Activated CD4-positive, alpha-beta T cell treated with anti-CD3 and anti-CD28 coated beads, Interleukin-2, amount 10 ng/mL, durations not matched to agents 7 days and 5 days (primary cell): ENCODE measurements at regions not wholly inside any gene's neighbourhood (a gene's known extent, or its start where the extent isn't known, plus 50 kb on each side); places are given as distances from the start of the nearest gene placed in this dataset.

Source experiments
- CTCF ChIA-PET: fragments of 350-600 bp; sonication (Branson Sonifier 250); formaldehyde crosslinking; loops from one replicate; lab custom pipeline; 2021; ENCODE audit warnings: antibody characterized with exemption; lab: Charles Lee
- POLR2A ChIA-PET: fragments of 350-600 bp; sonication (Branson Sonifier 250); formaldehyde crosslinking; loops from one replicate; lab custom pipeline; 2021; ENCODE audit warnings: antibody characterized with exemption; lab: Charles Lee
- DNase-seq: peaks from one replicate; pipeline ENCODE4 v3.0.0-alpha.2; 2020
- H3K27ac Mint-ChIP-seq: one replicate; pipeline ENCODE4 v1.8.0; 2021; ENCODE audit warnings: mild to moderate bottlenecking, moderate library complexity, mixed read lengths
- H3K27me3 Mint-ChIP-seq: one replicate; pipeline ENCODE4 v1.8.0; 2021; ENCODE audit warnings: mixed read lengths
- H3K36me3 Mint-ChIP-seq: one replicate; pipeline ENCODE4 v1.8.0; 2021; ENCODE audit warnings: low read depth, mixed read lengths
- H3K4me1 Mint-ChIP-seq: one replicate; pipeline ENCODE4 v1.8.0; 2021; ENCODE audit warnings: mixed read lengths
- H3K4me3 Mint-ChIP-seq: one replicate; pipeline ENCODE4 v1.8.0; 2021; ENCODE audit warnings: mild to moderate bottlenecking, moderate library complexity, mixed read lengths
- H3K9me3 Mint-ChIP-seq: one replicate; pipeline ENCODE4 v1.8.0; 2021; ENCODE audit warnings: mixed read lengths

GRCh38 chr16:85205747-85206471 lies 93.6 kb upstream of the CIBAR2 start:
- Mint-ChIP-seq H3K9me3 (no peaks in the 10 kb centered on the region), H3K36me3 (no peaks in the 10 kb centered on the region), H3K4me1 (no peaks in the 10 kb centered on the region), H3K4me3 (no peak overlapping the region), H3K27me3 (no peaks in the 10 kb centered on the region), H3K27ac (no peak overlapping the region)
- CTCF ChIA-PET, result no interaction called here
- POLR2A ChIA-PET, result no interaction called here
- DNase-seq, result no peak

GRCh38 chr16:85206472-85207356 lies 94.4 kb upstream of the CIBAR2 start:
- H3K4me1 Mint-ChIP-seq, result no peaks in the 10 kb centered on the region
- H3K27ac Mint-ChIP-seq, result no peak overlapping the region
- DNase-seq, result no peak
- no peaks in the 10 kb centered on the region for H3K27me3 Mint-ChIP-seq
- H3K9me3 Mint-ChIP-seq, result no peaks in the 10 kb centered on the region
- ChIA-PET POLR2A (no interaction called here), CTCF (no interaction called here)
- no peaks in the 10 kb centered on the region for H3K36me3 Mint-ChIP-seq
- no peak overlapping the region for H3K4me3 Mint-ChIP-seq

DNA sequence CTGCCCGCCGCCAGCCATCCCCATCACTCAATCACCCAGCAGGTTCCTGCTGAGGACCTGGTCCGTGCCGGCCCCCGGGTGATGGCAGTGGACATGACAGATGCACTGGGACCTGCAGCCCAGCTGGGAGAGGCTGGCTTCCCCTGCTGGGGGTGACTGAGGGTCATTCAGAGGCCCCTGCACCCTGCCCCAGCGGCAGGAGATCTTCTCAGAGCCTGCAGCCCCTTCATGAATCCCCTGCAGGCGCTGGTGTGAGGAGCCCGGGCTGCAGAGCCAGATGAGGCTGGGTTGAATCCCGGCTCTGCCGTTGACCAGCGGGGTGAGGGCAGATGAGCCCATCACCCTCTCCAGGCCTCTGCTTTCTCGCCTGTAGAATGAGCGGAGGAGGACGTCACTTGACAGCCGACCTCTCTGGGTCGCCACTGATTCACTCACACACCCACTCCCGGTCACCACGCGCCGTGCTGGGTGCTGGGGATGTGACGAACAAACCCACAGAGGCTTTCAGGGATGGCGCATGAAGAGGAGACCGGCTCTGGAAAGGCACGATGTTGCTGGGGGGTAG lies 95.2 kb upstream of the CIBAR2 start:
- H3K4me3 Mint-ChIP-seq, result no peak overlapping the region
- H3K27ac Mint-ChIP-seq, result no peak overlapping the region
- no peaks in the 10 kb centered on the region for H3K4me1 Mint-ChIP-seq
- no peaks in the 10 kb centered on the region for H3K9me3 Mint-ChIP-seq
- no peaks in the 10 kb centered on the region for H3K27me3 Mint-ChIP-seq
- ChIA-PET CTCF (no interaction called here), POLR2A (no interaction called here)
- no peaks in the 10 kb centered on the region for H3K36me3 Mint-ChIP-seq
- no peak for DNase-seq

DNA sequence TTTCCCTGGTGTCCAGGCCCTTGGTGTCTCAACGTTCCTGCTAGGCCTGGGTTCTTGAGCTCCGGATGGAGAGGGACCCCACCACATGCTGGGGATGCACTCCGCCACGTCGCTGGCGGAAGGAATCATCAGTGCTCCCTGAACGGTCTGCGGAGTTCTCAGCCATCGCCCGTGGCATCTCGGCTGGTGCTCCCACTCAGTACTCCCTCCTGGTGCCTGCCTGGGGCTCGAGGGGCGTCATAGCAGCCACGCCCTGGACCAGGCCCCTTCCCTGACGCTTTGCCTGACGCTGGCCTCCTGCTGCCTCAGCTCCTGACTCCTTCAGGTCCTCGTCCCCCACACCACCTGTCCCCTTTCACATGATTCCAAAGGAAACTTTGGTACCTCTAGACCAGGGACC lies 95.9 kb upstream of the CIBAR2 start:
- Mint-ChIP-seq H3K27ac (no peak overlapping the region), H3K36me3 (no peaks in the 10 kb centered on the region), H3K4me1 (no peaks in the 10 kb centered on the region), H3K9me3 (no peaks in the 10 kb centered on the region), H3K27me3 (no peaks in the 10 kb centered on the region), H3K4me3 (no peak overlapping the region)
- ChIA-PET POLR2A (no interaction called here), CTCF (no interaction called here)
- DNase-seq, result no peak

- Mint-ChIP-seq H3K27me3 (no peaks in the 10 kb centered on the region), H3K4me1 (no peaks in the 10 kb centered on the region), H3K27ac (no peak overlapping the region), H3K9me3 (no peaks in the 10 kb centered on the region), H3K36me3 (no peaks in the 10 kb centered on the region), H3K4me3 (no peak overlapping the region)
- CTCF ChIA-PET, result no interaction called here
- DNase-seq, result no peak
- POLR2A ChIA-PET, result no interaction called here
Measured at GRCh38 chr16:85208643-85209520, 96.6 kb upstream of the CIBAR2 start.

GRCh38 chr16:85209526-85210121 lies 97.4 kb upstream of the CIBAR2 start:
- POLR2A ChIA-PET, result no interaction called here
- Mint-ChIP-seq H3K4me3 (no peak overlapping the region), H3K9me3 (no peaks in the 10 kb centered on the region), H3K27me3 (no peaks in the 10 kb centered on the region), H3K36me3 (no peaks in the 10 kb centered on the region), H3K4me1 (no peaks in the 10 kb centered on the region), H3K27ac (no peak overlapping the region)
- CTCF ChIA-PET, result no interaction called here
- no peak for DNase-seq

- no peaks in the 10 kb centered on the region for H3K36me3 Mint-ChIP-seq
- DNase-seq, result no peak
- no peaks in the 10 kb centered on the region for H3K27me3 Mint-ChIP-seq
- CTCF ChIA-PET, result interaction anchor here (0.6 to 0.7 kb wide), 2 partner anchors 778 to 1346 kb away, joined by 3 to 4 read pairs; no protein-coding TSS in a partner anchor
- no peaks in the 10 kb centered on the region for H3K4me1 Mint-ChIP-seq
- H3K4me3 Mint-ChIP-seq, result no peak overlapping the region
- no peak overlapping the region for H3K27ac Mint-ChIP-seq
- H3K9me3 Mint-ChIP-seq, result no peaks in the 10 kb centered on the region
- POLR2A ChIA-PET, result no interaction called here
Measured at GRCh38 chr16:85210423-85211169, 98.3 kb upstream of the CIBAR2 start.

GRCh38 chr16:85211271-85211801 lies 99.1 kb upstream of the CIBAR2 start:
- no peak overlapping the region for H3K27ac Mint-ChIP-seq
- no peaks in the 10 kb centered on the region for H3K4me1 Mint-ChIP-seq
- no peaks in the 10 kb centered on the region for H3K36me3 Mint-ChIP-seq
- POLR2A ChIA-PET, result no interaction called here
- H3K4me3 Mint-ChIP-seq, result no peak overlapping the region
- CTCF ChIA-PET, result interaction anchor here (0.6 to 0.7 kb wide), 2 partner anchors 778 to 1346 kb away, joined by 3 to 4 read pairs; no protein-coding TSS in a partner anchor
- H3K9me3 Mint-ChIP-seq, result no peaks in the 10 kb centered on the region
- no peaks in the 10 kb centered on the region for H3K27me3 Mint-ChIP-seq
- no peak for DNase-seq

DNA sequence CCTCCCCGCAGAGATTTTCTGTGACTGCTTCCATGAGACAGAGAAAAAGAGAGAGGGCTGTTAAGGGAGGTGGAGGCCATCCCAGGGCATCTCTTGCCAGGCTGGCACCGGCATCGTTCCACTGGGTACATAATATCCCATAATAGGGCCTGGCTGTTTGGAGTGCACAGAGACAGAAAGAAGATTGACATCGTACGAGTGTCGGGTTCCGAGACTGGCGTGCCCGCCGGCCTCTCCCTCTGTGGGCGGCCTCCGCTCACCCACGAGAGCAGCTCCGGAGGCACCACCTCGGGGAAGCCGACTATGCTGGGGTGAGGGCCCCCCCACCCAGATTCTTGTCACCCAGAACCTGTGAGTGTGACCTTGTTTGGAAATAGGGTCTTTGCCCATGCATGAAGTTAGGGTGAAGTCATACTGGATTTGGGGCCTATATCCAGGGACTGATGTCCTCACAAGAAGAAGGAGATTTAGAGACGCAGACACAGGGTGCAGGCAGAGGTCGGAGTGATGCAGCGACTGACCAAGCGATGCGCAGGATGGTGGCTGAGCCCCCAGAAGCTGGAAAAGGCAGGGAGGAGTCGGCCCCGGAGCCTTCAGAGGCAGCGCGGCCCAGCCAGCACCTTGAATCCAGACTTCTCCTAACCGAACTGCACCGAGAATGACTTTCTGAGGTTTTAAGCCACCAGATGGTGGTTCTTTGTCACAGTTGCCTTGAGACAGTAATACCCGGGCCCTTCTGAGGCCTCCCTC lies 101.8 kb upstream of the CIBAR2 start:
- Mint-ChIP-seq H3K27ac (no peak overlapping the region), H3K4me3 (no peak overlapping the region), H3K9me3 (no peaks in the 10 kb centered on the region), H3K36me3 (no peaks in the 10 kb centered on the region), H3K27me3 (no peaks in the 10 kb centered on the region), H3K4me1 (no peaks in the 10 kb centered on the region)
- CTCF ChIA-PET, result interaction anchor here (0.6 to 1.4 kb wide), 3 partner anchors 14 to 566 kb away, joined by 3 to 4 read pairs (median 3); no protein-coding TSS in a partner anchor
- POLR2A ChIA-PET, result no interaction called here
- no peak for DNase-seq

DNA sequence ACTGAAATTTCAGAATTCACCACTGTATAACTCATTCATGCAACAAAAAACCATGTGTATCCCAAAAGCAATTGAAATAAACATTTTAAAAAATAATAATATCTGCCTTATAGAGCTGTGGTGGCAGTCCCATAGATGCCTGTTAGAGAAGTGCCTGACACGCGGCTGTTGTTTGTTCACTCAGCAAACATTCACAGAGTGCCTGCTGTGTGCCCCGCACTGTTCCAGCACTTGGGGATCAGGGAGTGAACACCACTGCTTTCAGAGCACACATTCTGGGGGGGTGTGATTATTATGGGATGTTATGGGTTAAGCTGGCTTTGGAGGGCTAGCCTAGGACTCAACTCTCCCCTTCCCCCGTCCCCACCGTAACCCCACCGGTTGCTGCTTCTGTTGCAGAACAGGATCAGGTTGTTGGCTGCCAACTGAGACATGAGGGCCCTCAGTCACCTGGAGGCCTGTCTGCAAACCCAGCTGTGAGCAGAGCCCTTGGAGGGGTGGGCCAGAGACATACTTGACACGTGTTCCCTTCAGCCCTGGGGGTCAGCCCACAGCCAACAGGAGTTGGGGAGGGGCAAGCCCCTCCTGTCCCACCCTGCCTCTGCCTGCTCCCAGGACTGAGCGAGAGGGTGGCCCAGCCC lies 103.3 kb upstream of the CIBAR2 start:
- H3K9me3 Mint-ChIP-seq, result no peaks in the 10 kb centered on the region
- H3K4me3 Mint-ChIP-seq, result no peak overlapping the region
- no peaks in the 10 kb centered on the region for H3K4me1 Mint-ChIP-seq
- POLR2A ChIA-PET, result no interaction called here
- no peak for DNase-seq
- no peak overlapping the region for H3K27ac Mint-ChIP-seq
- no peaks in the 10 kb centered on the region for H3K36me3 Mint-ChIP-seq
- CTCF ChIA-PET, result interaction anchor here (1.4 kb wide), 1 partner anchor 13 kb away, joined by 3 read pairs; no protein-coding TSS in a partner anchor
- H3K27me3 Mint-ChIP-seq, result no peaks in the 10 kb centered on the region
